K562 (cell line): ENCODE measurements at regions not wholly inside any gene's neighbourhood (a gene's known extent, or its start where the extent isn't known, plus 50 kb on each side); places are given as distances from the start of the nearest gene placed in this dataset.

Source experiments
- ATAC-seq: fragments of 200-7000 bp; cut with Tn5 transposase; 3 replicates; pipeline ENCODE4 v1.9.1; 2020; ENCODE audit warnings: moderate library complexity
- BruUV-seq: library from RNA; stranded (reverse); fragments of 400-500 nt; replicated peaks from 2 replicates; lab custom pipeline; 2021; lab: Mats Ljungman, UMichigan
- CTCF ChIA-PET: fragments of 300-600 bp; formaldehyde crosslinking; extraction: SDS; loops from one replicate; lab custom pipeline; 2021; ENCODE audit warnings: low intra/inter-chr PET ratio; lab: Yijun Ruan, JAX
- POLR2A ChIA-PET: fragments of 300-600, 350-650 bp; sonication (Branson Sonifier 250); formaldehyde crosslinking; extraction: SDS; loops from one replicate; lab custom pipeline; 2021; ENCODE audit warnings: antibody characterized with exemption, inconsistent platforms; lab: Yijun Ruan, JAX
- DNase-seq, 4 experiments: peaks; one replicate each; pipeline versions ENCODE4 v3.0.0 to v3.0.0-alpha.2; 2011 to 2018; ENCODE audit warnings: low spot score in 3 of 4, mixed read lengths in 3 of 4; ENCODE audit errors: extremely low read depth in 1 of 4
- FAIRE-seq: peaks from 2 replicates; lab custom pipeline; 2011; peaks lifted over from hg19 to GRCh38; lab: Jason Lieb, UNC
- H2AFZ ChIP-seq: 2 replicates; pipeline ENCODE4 v1.6.0; 2011; ENCODE audit warnings: low read depth, low read length, control low read depth, inconsistent platforms
- H3K27ac ChIP-seq: fragments of 200-600 bp; 3 replicates; pipeline ENCODE4 v1.8.0; 2011; ENCODE audit warnings: low read depth, mild to moderate bottlenecking, control low read depth, inconsistent platforms, low read length, moderate library complexity, mixed read lengths; ENCODE audit errors: extremely low read depth
- H3K27me3 ChIP-seq, 2 experiments: fragments of 300-600 bp in 1 of 2; 2 replicates in 1 of 2; 3 replicates in 1 of 2; pipeline versions ENCODE4 v1.6.0 to v1.8.0; 2011; ENCODE audit warnings: inconsistent platforms in 2 of 2, low read length in 2 of 2, mild to moderate bottlenecking in 1 of 2, mixed read lengths in 1 of 2, moderate library complexity in 1 of 2; ENCODE audit not compliant: control insufficient read depth in 2 of 2, insufficient read depth in 2 of 2
- H3K36me3 ChIP-seq: fragments of 300-600 bp; 3 replicates; pipeline ENCODE4 v1.8.0; 2011; ENCODE audit warnings: mild to moderate bottlenecking, low read length, inconsistent platforms; ENCODE audit not compliant: control insufficient read depth, insufficient read depth
- H3K4me1 ChIP-seq, 2 experiments: fragments of 200-600 bp in 1 of 2; replicated peaks in 1 of 2; 2 replicates in 1 of 2; 3 replicates in 1 of 2; pipeline versions ENCODE4 v1.5.1 to v1.8.0; 2011; ENCODE audit warnings: inconsistent platforms in 2 of 2, low read length in 2 of 2, mild to moderate bottlenecking in 1 of 2, mixed read lengths in 1 of 2, moderate library complexity in 1 of 2; ENCODE audit not compliant: control insufficient read depth in 2 of 2, insufficient read depth in 2 of 2
- H3K4me2 ChIP-seq: 2 replicates; pipeline ENCODE4 v1.6.1; 2011; ENCODE audit warnings: low read length, control low read depth, inconsistent platforms, mixed read lengths; ENCODE audit not compliant: insufficient read depth
- H3K4me3 ChIP-seq: fragments of 200-600 bp; sonication (generic), shearing (Covaris generic); 2 replicates; pipeline ENCODE4 v1.5.1; 2016; ENCODE audit warnings: control low read depth, inconsistent platforms
- H3K79me2 ChIP-seq: fragments of 200-600 bp; 3 replicates; pipeline ENCODE4 v1.8.0; 2011; ENCODE audit warnings: low read length, inconsistent platforms; ENCODE audit not compliant: control insufficient read depth, insufficient read depth
- H3K9ac ChIP-seq, 2 experiments: 2 replicates each; pipeline versions ENCODE4 v1.6.0 to v1.6.1; 2011; ENCODE audit warnings: low read depth in 2 of 2, low read length in 2 of 2, control low read depth in 1 of 2, inconsistent platforms in 1 of 2, mild to moderate bottlenecking in 1 of 2, mixed read lengths in 1 of 2; ENCODE audit not compliant: insufficient read depth in 1 of 2
- H3K9me1 ChIP-seq: one replicate; pipeline ENCODE4 v1.6.0; 2011; ENCODE audit warnings: inconsistent platforms, mild to moderate bottlenecking, low read length, moderate library complexity; ENCODE audit not compliant: control insufficient read depth, insufficient read depth
- H3K9me3 ChIP-seq: replicated peaks from 2 replicates; pipeline ENCODE4 v1.5.1; 2011; ENCODE audit warnings: low read depth, low read length, inconsistent platforms; ENCODE audit not compliant: control insufficient read depth, insufficient read depth
- H4K20me1 ChIP-seq: replicated peaks from 2 replicates; pipeline ENCODE4 v1.6.1; 2011; ENCODE audit warnings: low read length, inconsistent platforms, mixed read lengths; ENCODE audit not compliant: control insufficient read depth, insufficient read depth
- CAMTA2 ChIP-seq: fragments of 250-450 bp; sonication (Bioruptor Pico); conservative IDR thresholded peaks from 2 replicates; pipeline ENCODE4 v1.5.1; 2022
- EWSR1 ChIP-seq: fragments of 450-650 bp; IDR thresholded peaks from 2 replicates; pipeline ENCODE4 v1.6.1; 2018; ENCODE audit warnings: borderline replicate concordance, mild to moderate bottlenecking, low read depth, moderate library complexity; ENCODE audit not compliant: partially characterized antibody
- GMEB1 ChIP-seq: fragments of 250-450 bp; sonication (Bioruptor Pico); IDR thresholded peaks from 2 replicates; pipeline ENCODE4 v1.4.0; 2020; ENCODE audit warnings: mild to moderate bottlenecking
- TFAP4 ChIP-seq: sonication (generic); formaldehyde crosslinking; IDR thresholded peaks from 2 replicates; pipeline ENCODE4 v1.8.0; 2022; ENCODE audit warnings: missing genetic modification reagents, mild to moderate bottlenecking, moderate library complexity, borderline replicate concordance
- THAP7 ChIP-seq: fragments of 250-450 bp; sonication (Bioruptor Pico); IDR thresholded peaks from 2 replicates; pipeline ENCODE4 v1.5.0; 2021
- ZC3H11A ChIP-seq: IDR thresholded peaks from 2 replicates; pipeline ENCODE4 v1.6.1; 2012; ENCODE audit warnings: low read depth, low read length, improper control_type of control experiment
- ZNF165 ChIP-seq: fragments of 250-450 bp; sonication (Bioruptor Pico); IDR thresholded peaks from 2 replicates; pipeline ENCODE4 v1.4.0; 2020; ENCODE audit warnings: borderline replicate concordance
- ZSCAN29 ChIP-seq: fragments of 450-650 bp; IDR thresholded peaks from 2 replicates; pipeline ENCODE4 v1.6.1; 2017
- WGBS: fragments of 100-300 bp; shearing (Covaris generic); methylation state at CpG from one replicate; pipeline ENCODE4 v1.1.6; 2016; ENCODE audit warnings: low coverage, mixed read lengths; ENCODE audit not compliant: insufficient coverage; ENCODE audit errors: missing lambda C conversion rate; 5-methylcytosine and 5-hydroxymethylcytosine counted together
- in situ Hi-C: fragments of 300-500 bp; cut with MboI; formaldehyde crosslinking; loops from 4 replicates; pipeline ENCODE4 v1.15.0; 2018; ENCODE audit warnings: inconsistent platforms, mixed read lengths
- intact Hi-C: fragments of 100-400 bp; cut with micrococcal nuclease; formaldehyde crosslinking; loops from 2 replicates; pipeline ENCODE4 v1.14.2; 2022

- H3K27me3 ChIP-seq: peaks cover 0 to 12% of the 10 kb centered on the region in 2 experiments; a peak in 3 of 5 replicates
- WGBS: 0% methylated on average over 2 of the region's 2 CpGs
Observed at GRCh38 chr2:238689331-238689730, 158.6 kb upstream of the TWIST2 start.

More at GRCh38 chr2:238689331-238689730, 158.6 kb upstream of the TWIST2 start:
- H3K4me1 ChIP-seq: no peaks in the 10 kb centered on the region
- FAIRE-seq (no peak), ATAC-seq (no peak), DNase-seq (no peak)
- intact Hi-C loops (no loop called here), in situ Hi-C loops (no loop called here)
- ChIA-PET POLR2A (no interaction called here), CTCF (no interaction called here)
- H3K27ac ChIP-seq: no peak overlapping the region
- H3K36me3 ChIP-seq: no peaks in the 10 kb centered on the region
- H2AFZ ChIP-seq: no peak overlapping the region
- H3K79me2 ChIP-seq: no peaks in the 10 kb centered on the region
- TF ChIP-seq ZC3H11A: no peak
- no peak for TF ChIP-seq GMEB1 (CRISPR knock-in tag)
- no peak for TF ChIP-seq ZNF165 (CRISPR knock-in tag)
- TF ChIP-seq TFAP4 (CRISPR knock-in tag): no peak
- TF ChIP-seq THAP7 (CRISPR knock-in tag): no peak
- TF ChIP-seq ZSCAN29: no peak
- TF ChIP-seq EWSR1: no peak
- TF ChIP-seq CAMTA2: no peak
- no peak overlapping the region for H3K4me2 ChIP-seq
- H3K9me3 ChIP-seq: no peaks in the 10 kb centered on the region
- no TSS peak for BruUV-seq
- H4K20me1 ChIP-seq: no peaks in the 10 kb centered on the region; the same call in 1 of the 2 replicates
- no peak overlapping the region for H3K9ac ChIP-seq
- H3K9me1 ChIP-seq: no peaks in the 10 kb centered on the region
- no peak overlapping the region for H3K4me3 ChIP-seq
